Vagina (tissue), 2 donors: ENCODE measurements at regions not wholly inside any gene's neighbourhood (a gene's known extent, or its start where the extent isn't known, plus 50 kb on each side); places are given as distances from the start of the nearest gene placed in this dataset.

Source experiments
- DNase-seq, 2 donors: peaks; one replicate each; pipeline ENCODE4 v3.0.0-alpha.2; 2017; ENCODE audit errors: extremely low spot score in 2 of 2
- H3K27ac ChIP-seq: fragments of 200-600 bp; sonication (generic); one replicate; pipeline ENCODE4 v1.5.1; 2019
- H3K27me3 ChIP-seq: fragments of 200-600 bp; sonication (generic); one replicate; pipeline ENCODE4 v1.5.1; 2019
- H3K36me3 ChIP-seq, 2 donors: fragments of 200-600 bp; sonication (generic); one replicate each; pipeline ENCODE4 v1.5.1; 2017 to 2019
- H3K4me1 ChIP-seq: fragments of 200-600 bp; sonication (generic); one replicate; pipeline ENCODE4 v1.5.1; 2019
- H3K4me3 ChIP-seq, 2 donors: fragments of 200-600 bp; sonication (generic); 1 replicate in 1 of 2; 2 replicates in 1 of 2; pipeline ENCODE4 v1.5.1; 2016 to 2019
- H3K9me3 ChIP-seq: fragments of 200-600 bp; sonication (generic); one replicate; pipeline ENCODE4 v1.5.1; 2019
- CTCF ChIP-seq, 3 experiments: fragments of 450-650 bp in 2 of 3; fragments of 200-600 bp in 1 of 3; sonication (generic) in 1 of 3; IDR thresholded peaks; one replicate each; pipeline ENCODE4 v1.5.1; 2017 to 2019; ENCODE audit warnings: antibody characterized with exemption in 3 of 3, mild to moderate bottlenecking in 2 of 3, moderate library complexity in 2 of 3
- POLR2A ChIP-seq, 2 donors: fragments of 450-650 bp; IDR thresholded peaks; one replicate each; pipeline ENCODE4 v1.6.1; 2017; ENCODE audit warnings: antibody characterized with exemption in 2 of 2, mild to moderate bottlenecking in 2 of 2, moderate library complexity in 2 of 2
- POLR2AphosphoS5 ChIP-seq, 2 donors: sonication (generic); formaldehyde crosslinking; IDR thresholded peaks; one replicate each; pipeline ENCODE4 v1.9.0; 2017; ENCODE audit warnings: antibody characterized with exemption in 2 of 2, mild to moderate bottlenecking in 2 of 2, low read depth in 1 of 2; ENCODE audit not compliant: insufficient read depth in 1 of 2
- intact Hi-C: fragments of 100-400 bp; cut with DNase I; formaldehyde crosslinking; loops from one replicate; pipeline ENCODE4 v1.15.1; 2023

- intact Hi-C loops, result no loop called here
- Histone ChIP-seq H3K27me3 (no peaks in the 10 kb centered on the region), H3K36me3 (no peaks in the 10 kb centered on the region), H3K9me3 (no peaks in the 10 kb centered on the region), H3K27ac (no peak overlapping the region), H3K4me3 (no peak overlapping the region), H3K4me1 (no peaks in the 10 kb centered on the region)
- TF ChIP-seq POLR2A (IDR thresholded peaks at IDR 0.05), result no peak
- no peak for TF ChIP-seq POLR2AphosphoS5 (IDR thresholded peaks at IDR 0.05; ENCODE audit: insufficient read depth in 1 of 2, low read depth in 1 of 2)
- no peak for TF ChIP-seq CTCF (IDR thresholded peaks at IDR 0.05)
- DNase-seq, result no peak
Measured at GRCh38 chr3:28765194-28765593, 416.6 kb upstream of the AZI2 start.

GRCh38 chr3:28768439-28768838 is 419.8 kb upstream of the AZI2 start:
- TF ChIP-seq POLR2A (IDR thresholded peaks at IDR 0.05), result no peak
- TF ChIP-seq POLR2AphosphoS5 (IDR thresholded peaks at IDR 0.05; ENCODE audit: insufficient read depth in 1 of 2, low read depth in 1 of 2), result no peak
- no peak for TF ChIP-seq CTCF (IDR thresholded peaks at IDR 0.05)

GRCh38 chr3:28777806-28778475 is 429.3 kb upstream of the AZI2 start:
- TF ChIP-seq CTCF (IDR thresholded peaks at IDR 0.05), result no peak
- no peak for TF ChIP-seq POLR2A (IDR thresholded peaks at IDR 0.05)
- TF ChIP-seq POLR2AphosphoS5 (IDR thresholded peaks at IDR 0.05; ENCODE audit: insufficient read depth in 1 of 2, low read depth in 1 of 2), result no peak
- H3K27me3 ChIP-seq, result no peaks in the 10 kb centered on the region
- no peaks in the 10 kb centered on the region for H3K36me3 ChIP-seq
- H3K4me3 ChIP-seq, result no peak overlapping the region
- H3K27ac ChIP-seq, result no peak overlapping the region
- intact Hi-C loops, result no loop called here
- H3K9me3 ChIP-seq, result no peaks in the 10 kb centered on the region
- no peaks in the 10 kb centered on the region for H3K4me1 ChIP-seq
- no peak for DNase-seq

More at GRCh38 chr3:28768439-28768838, 419.8 kb upstream of the AZI2 start:
- Histone ChIP-seq H3K4me3 (no peak overlapping the region), H3K36me3 (no peaks in the 10 kb centered on the region), H3K4me1 (no peaks in the 10 kb centered on the region), H3K27me3 (no peaks in the 10 kb centered on the region), H3K9me3 (no peaks in the 10 kb centered on the region), H3K27ac (no peak overlapping the region)
- intact Hi-C loops, result no loop called here
- no peak for DNase-seq

- no peak for DNase-seq
- intact Hi-C loops, result no loop called here
- Histone ChIP-seq H3K9me3 (no peaks in the 10 kb centered on the region), H3K4me1 (no peaks in the 10 kb centered on the region), H3K27me3 (no peaks in the 10 kb centered on the region), H3K27ac (no peak overlapping the region), H3K4me3 (no peak overlapping the region), H3K36me3 (no peaks in the 10 kb centered on the region)
- TF ChIP-seq POLR2AphosphoS5 (IDR thresholded peaks at IDR 0.05; ENCODE audit: insufficient read depth in 1 of 2, low read depth in 1 of 2), result no peak
- no peak for TF ChIP-seq POLR2A (IDR thresholded peaks at IDR 0.05)
- TF ChIP-seq CTCF (IDR thresholded peaks at IDR 0.05), result no peak
Measured at GRCh38 chr3:28780480-28780879, 431.9 kb upstream of the AZI2 start.

- Histone ChIP-seq H3K4me3 (no peak overlapping the region), H3K36me3 (no peaks in the 10 kb centered on the region), H3K27ac (no peak overlapping the region), H3K27me3 (no peaks in the 10 kb centered on the region), H3K9me3 (no peaks in the 10 kb centered on the region), H3K4me1 (no peaks in the 10 kb centered on the region)
- TF ChIP-seq POLR2AphosphoS5 (IDR thresholded peaks at IDR 0.05; ENCODE audit: insufficient read depth in 1 of 2, low read depth in 1 of 2), result no peak
- TF ChIP-seq CTCF (IDR thresholded peaks at IDR 0.05), result no peak
- TF ChIP-seq POLR2A (IDR thresholded peaks at IDR 0.05), result no peak
- intact Hi-C loops, result no loop called here
- DNase-seq, result no peak
Measured at GRCh38 chr3:28781053-28781452, 432.4 kb upstream of the AZI2 start.
